ENCODE measurements at regions not wholly inside any gene's neighbourhood (a gene's known extent, or its start where the extent isn't known, plus 50 kb on each side); places are given as distances from the start of the nearest gene placed in this dataset.

DNA sequence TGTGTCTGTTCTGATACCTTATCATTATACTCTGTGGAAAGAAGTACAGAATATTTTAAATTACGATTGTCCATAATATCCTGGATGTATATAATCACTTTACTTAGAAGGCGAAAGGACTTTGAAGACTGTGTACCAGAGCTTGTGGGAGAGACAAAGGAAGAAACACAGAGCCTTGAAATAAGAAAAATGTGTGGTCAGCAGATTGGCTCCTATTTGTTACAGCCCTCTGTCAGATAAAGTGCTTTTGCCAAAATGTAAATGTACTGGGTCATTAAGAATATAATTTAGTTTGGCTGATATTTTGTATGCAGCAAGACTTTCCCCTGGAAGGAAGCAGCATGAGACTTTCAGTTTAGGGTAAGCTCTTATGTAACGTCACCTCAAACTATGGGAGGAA lies 443.1 kb downstream of the CCDC85A start:
- no peak for ATAC-seq

DNA sequence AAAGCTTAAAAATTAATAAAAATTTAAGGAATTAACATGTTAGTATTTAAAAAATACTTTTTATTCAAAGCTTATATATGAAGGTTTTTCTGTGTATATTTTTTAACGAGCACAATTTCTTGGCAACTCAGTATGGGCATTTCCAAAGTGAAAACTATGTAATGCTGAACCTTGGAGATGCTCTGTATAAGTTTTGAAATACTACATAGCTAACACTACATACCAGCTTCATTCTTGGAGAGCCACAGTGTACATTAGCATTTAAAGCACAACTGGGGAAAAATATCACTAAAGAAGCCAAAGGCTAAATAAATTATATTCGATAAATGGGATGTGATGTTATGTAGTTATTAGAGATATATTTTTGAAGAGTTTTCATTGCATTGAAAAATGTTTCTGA lies 446.5 kb downstream of the CCDC85A start:
- no peak for ATAC-seq

DNA sequence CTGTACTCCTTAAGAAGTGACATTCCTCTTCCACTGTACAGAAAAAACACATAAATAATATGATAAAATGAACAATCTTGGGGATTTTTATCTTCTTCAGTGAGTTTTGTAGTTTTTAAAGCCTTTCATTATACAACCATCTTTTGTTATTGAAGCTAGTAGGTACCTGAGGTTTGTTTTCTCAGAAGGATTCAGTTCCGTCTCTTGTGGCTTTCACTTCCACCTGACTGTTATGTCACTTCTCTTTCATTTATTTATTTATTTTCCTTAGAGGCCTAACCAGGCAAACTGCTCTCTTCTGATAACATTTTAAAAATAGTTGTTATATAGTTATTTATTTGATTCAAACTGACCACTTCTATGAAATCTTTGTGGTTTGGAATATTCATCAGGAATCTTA lies 464.2 kb downstream of the CCDC85A start:
- no peak for ATAC-seq

DNA sequence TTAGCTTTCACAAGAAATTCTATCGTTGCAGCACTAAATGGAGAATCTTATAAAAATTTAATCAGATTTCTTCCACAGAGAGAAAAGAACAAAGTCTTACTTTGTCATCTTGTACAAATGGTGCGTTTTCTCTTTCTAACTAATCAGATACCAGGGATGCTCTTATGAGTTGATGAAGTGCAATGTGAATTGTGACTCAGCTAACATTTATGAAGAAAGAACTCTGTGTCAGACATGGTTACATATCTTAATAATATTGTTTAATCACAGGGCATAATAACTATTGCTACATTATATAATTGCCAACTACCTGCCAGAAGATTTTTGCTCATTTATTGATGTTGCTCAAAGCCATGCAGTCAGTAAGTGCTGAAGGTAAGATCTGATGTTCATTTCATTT lies 465.0 kb downstream of the CCDC85A start:
- ATAC-seq = no peak

DNA sequence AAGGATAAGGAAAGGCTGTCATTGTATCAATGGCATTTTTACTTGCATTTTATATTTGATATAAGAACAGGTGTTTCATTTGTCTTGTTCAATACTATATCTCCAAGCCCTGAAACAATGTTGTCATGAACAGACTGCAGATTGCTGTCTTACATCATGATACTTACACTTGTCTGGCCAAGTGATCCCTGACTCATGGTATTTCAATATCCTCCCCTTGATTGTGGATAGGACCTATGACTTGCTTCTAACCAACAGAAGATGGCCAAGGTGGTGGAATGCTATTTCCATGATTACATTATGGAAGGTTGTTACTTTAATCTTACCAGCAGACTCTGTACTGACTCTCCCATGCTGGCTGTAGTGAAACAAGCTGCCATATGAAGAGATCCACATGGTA lies 471.1 kb downstream of the CCDC85A start:
- no peak for ATAC-seq

DNA sequence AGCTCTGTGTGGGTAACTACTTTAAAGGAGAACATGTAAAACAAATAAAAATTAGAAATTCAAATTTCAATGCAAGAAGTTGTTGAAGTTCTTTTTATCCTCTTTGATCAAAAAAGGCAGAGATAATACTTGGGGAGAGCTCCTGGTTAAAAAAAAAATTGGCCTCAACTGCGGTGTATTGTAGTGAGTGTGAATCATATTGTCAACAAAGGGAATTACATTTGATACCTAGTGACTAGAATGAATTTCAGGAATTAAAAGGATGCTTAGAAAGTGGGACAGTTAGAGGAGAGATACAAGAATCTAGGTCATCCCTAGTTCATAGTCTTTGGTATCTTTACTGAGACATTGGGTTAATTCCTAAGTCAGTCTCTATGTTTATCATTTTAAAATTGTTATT lies 473.0 kb downstream of the CCDC85A start:
- ATAC-seq = no peak

DNA sequence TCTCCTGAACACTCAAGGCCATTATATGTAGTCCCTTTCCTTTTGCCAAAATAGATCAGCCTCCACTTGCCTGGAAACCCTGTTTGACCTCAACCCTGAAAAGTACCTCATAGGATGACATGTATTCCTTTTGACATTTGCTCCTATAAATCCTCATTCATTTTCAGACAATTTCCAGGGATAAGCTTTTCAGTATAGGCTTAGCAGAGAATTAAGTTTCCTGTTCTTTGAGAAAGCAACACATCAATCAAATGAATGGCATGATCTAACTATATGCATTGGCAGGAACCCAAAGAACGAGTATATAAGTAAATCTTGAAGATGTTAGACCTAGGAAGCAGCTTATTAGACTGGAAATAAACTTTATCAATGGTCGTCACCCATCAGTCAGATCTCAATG lies 483.0 kb downstream of the CCDC85A start:
- no peak for ATAC-seq

DNA sequence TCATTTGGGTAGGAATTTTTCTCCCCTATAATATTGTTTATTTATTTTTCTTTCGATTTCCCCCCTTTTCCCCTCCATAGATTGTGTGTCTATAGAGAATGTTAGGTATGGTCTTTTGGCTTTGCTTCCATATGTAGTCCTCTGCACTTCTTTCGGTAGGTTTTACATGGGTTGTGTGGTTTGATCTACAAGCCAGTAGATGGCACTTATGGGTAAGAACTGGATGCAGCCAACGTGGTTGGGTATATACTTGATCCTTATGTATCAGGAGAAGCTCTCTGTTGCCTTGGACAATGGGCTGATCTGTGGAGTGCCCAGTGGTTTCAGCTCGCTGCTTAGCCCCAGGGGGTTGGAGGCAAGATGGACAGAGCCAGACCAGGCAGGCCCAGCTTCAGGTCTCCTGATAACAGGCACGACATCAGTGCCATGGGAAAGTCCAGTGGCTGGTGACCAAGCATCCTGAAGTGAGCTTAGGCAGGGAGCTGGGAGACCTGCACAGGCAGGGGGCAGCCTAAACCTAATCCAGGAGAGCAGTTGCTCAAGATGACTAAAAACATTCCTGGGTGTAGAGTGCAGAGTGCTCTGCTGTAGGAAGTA lies 488.3 kb downstream of the CCDC85A start:
- ATAC-seq = no peak

DNA sequence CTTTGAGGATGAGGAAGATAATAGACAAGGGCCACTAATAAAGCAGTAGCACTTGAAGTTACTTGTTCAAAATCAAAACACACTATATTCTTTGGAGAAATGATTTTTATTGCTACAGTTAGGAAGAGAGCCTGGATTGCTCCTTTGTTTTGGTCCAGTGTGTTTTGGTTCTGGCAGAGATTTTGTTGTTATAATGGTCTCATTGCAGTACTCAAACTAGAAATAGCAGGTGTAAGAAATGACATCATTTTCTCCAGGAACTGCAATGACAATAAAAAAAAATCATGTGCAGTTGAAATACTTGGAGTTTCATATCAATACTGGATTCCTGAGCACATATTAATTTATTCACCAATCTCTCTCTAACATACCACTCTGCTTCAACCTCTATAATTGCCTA lies 490.3 kb downstream of the CCDC85A start:
- ATAC-seq = no peak

DNA sequence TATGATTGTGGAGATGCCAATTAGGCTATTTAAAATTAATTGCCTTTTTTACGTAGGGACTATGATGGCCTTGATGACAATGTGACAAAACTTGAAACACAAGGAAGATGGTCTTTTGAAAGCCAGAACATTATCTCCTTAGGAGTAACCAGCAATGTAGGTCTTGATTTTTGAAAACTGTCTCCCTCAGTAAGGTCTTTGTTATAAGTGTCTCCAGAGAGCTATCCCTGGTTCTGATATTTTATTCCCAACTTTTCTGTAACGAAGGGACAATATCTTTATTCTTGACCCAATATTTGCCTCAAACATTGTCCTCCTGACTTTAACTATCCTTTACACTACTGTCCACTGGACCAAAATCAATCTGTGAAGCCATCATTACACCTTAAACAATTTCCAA lies 493.2 kb downstream of the CCDC85A start:
- no peak for ATAC-seq

DNA sequence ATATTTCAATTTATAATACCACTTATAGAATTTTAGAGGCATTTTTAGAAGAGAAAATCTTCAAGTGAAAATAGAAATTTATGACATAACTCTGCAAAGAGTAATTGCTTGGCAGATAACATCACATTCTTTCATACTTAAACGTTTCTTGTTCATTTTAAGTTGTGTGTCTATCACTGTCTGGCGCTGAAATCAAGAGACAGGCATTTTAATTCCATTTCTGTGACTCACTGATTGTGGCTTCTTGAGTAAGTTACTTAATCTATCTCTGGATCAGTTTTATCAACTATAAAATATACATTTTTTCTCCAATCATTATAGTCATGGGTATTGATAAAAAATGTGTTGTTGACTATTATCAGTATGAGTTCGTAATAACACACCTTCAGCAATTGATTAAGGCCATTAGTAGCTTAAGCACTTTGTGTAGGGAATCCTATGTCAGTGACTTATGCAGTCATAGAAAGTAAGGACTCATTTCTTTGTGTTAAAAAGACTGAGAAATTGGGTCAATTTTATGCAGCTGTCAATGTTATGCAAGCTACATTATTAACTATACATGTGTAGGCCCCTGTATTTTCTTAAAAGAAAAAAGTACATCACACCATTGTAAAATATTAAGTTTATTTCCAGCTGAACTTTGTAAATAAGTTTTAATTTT lies 497.3 kb downstream of the CCDC85A start:
- ATAC-seq = no peak

DNA sequence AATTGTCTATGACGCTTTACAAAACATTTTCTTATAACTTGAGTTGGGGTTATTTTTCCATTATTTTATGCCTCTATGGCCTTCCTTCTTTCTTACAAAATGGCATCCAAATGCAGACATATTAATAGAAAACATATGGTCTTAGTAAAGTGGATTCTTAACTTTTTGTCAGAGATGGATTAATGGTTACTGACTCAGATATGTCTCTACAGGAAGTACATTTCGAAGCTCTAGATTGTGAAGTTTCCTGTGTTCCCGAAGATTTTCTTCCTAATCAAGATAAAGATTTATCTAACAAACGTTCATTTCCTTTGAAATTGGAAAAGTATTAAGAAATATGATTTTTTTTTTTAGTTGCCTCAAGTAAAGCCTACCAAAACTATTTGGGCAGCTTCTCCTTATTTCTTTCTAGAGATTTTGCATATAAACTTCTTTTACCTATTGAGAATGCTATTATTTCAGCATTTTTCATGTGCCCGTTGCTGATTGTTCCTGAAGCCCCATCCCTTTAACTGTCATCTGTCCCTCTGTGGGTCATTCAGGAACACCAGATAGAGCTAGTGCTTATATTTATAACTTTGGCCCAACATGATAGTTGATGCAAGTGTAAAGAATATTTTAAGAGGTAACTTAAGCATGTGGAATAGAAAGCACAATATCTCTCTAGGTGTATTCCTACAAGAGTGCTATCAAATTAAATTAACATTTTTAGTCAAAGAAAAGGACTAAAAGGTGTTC lies 498.0 kb downstream of the CCDC85A start:
- no peak for ATAC-seq

DNA sequence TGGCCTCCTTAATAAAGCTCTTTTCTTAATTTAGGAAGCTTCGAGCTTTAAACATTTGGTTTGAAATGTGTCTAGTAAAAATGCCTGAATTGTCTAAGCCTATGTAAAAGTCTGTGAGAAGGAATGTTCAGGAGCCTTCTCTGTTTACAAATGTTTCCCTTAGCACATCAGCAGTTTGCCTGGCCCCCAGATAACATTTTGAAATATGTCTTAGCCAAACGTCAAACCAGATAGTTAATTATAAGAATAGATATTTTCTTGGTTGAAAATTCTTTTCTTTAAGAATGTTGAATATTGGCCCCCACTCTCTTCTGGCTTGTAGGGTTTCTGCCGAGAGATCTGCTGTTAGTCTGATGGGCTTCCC lies 498.6 kb downstream of the CCDC85A start:
- no peak for ATAC-seq

DNA sequence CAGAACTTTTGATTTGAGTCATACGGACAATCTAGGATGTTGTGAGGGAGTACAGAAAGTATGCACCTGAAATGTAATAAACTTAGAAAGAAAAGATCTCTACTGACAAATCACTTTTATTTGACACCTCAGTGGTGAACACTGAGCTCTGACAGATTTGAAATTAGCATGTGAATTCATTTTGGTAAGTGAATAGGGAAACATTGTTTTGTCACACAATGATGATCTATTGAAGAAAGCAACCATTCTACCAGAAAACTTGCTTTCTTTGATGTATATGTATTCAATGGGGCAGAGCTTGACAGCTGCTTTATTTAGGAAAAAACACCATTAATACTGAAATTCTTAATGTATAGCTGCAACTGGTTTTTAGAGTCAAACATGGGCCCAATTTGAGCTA lies 500.5 kb downstream of the CCDC85A start:
- ATAC-seq = no peak

DNA sequence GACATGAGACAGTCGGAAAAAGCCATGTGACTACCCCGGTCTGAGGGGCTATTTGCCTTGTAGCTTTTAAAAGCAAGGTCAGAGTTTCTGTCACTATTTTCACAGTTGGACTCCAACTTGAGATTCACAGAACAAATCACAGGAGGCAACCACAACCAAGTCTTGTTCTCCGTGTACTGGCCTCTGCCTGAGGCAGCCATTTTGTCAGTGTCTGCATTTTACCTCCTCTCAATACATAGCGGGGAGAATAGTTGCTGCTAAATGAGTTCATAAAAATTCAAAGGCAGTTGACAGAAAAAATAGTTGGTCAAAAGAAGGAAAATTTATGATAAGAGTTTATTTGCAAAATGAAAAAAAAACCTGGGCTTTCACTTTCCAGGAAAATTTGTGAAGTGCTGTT lies 501.4 kb downstream of the CCDC85A start:
- no peak for ATAC-seq

DNA sequence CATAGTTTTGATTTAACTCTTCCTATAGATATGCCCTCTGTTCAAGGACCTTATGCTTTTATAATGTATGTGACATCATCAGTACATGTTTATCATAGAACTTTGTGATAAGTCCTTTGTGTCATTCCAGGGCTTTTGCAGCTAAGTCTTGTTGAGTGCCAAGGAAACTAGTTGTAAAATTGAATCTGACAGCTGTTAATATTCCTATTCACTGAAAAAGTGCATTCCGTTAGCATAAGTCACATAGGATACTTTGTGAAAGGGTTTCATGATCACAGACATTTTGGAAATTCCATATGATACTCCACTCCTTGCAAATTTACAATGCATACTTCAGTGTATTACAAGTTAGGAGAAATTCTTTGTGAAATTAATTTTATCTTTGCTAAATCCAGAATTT lies 503.4 kb downstream of the CCDC85A start:
- ATAC-seq = no peak

DNA sequence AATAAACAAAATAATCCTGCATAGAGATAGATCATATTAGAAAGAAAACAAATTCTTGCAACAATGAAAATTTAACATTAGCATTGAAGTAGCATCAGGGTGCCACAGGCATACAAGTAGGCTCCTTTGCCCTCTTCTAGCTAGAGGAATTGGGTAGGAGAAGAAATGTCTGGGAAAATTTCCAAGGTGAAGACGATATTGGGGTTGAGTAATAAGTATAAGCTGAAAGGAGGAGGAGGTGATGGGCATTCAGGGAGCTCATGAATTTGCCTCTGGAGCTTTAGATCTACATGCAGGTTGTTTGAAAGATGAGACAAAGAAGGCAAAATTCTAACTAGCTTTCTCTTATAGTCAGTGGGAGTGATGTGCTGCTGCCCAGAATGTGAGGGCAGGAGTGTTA lies 504.9 kb downstream of the CCDC85A start:
- ATAC-seq = no peak

DNA sequence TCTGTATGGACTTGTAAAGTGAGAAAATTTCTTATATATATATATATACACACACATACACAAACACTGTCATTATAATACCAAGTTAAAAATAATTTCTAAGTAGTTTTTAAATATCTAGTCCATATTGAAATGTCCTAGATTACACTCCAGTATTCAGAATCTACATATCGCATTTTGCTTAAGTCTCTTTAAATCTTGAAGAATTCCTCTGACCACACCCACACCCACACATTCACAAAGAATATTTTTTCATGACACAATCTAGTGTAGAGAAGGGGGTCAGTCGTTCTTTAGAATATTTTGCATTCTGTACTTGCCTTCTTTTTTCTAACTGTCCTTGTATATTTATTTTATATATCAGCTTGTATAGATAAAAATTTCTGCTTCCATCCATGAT lies 509.7 kb downstream of the CCDC85A start:
- ATAC-seq = no peak

DNA sequence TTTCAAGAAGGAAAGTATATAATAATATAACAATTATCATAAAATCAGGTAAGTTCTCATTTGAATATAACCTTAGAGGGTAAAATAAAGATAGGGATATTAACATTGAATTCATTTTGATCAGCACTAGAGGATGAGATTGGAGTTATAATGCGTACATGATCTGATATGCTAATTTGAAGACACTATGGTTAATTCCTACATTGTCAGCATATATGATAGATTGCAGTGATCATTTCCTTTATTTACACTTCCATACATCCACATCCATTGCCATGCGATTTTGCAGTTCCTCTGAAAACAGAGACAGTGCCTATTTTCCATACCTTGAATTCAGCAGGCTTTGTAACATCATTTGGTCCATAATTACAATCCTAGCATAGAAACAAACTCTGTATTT lies 519.2 kb downstream of the CCDC85A start:
- no peak for ATAC-seq

DNA sequence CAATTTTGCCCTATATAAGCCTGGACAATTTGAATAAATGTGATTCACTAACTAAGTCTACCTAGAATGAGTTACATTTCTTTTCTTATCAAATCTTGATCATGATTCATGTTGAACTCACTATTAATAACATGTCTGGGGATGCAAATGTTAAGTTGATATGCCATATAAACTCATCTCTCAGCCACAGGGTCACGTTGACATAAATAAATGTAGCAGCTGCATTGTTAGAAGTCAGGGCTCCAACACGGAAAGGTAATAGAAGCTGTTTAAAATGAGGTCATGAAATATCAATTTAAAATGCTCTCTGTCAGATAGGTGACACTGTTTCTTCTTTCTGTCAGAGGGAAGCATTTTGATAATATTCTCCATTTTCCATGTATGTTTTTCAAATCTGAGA lies 521.9 kb downstream of the CCDC85A start:
- no peak for ATAC-seq

DNA sequence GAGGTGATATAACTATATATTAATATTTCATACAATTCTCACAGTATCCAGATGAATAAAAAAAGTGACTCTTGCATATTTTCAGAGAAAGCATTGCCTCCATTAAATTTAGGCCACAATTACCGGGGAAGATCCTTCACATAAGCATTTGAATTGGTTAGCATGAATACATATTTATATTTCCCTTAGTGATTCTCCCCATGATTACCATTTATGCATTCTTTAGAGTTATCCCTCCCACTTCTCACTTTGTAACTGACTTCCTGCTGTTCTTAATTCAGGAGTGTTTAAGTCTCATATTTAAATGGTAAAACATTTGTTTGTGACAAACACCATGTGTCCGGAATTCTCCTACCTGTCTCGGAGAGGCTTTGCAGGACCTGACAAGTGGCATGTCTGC lies 523.4 kb downstream of the CCDC85A start:
- no peak for ATAC-seq

DNA sequence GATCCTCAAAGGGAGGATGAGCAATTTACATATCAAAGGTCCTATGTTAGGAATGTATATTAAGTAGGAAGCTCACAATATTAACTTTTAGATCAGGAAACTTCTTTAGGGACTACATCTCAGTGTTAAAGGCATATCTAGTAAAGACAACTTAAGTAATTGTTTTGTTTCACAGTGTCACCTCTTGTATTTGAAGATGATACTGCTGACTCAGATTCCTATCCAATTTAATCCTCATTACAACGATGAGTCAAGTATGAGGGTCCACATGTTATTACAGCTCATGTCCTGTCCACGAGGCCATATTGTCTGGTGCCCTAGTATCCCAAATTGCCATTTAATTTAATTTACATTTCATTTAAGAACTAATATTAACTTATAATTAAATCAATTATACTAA lies 523.9 kb downstream of the CCDC85A start:
- ATAC-seq = no peak

DNA sequence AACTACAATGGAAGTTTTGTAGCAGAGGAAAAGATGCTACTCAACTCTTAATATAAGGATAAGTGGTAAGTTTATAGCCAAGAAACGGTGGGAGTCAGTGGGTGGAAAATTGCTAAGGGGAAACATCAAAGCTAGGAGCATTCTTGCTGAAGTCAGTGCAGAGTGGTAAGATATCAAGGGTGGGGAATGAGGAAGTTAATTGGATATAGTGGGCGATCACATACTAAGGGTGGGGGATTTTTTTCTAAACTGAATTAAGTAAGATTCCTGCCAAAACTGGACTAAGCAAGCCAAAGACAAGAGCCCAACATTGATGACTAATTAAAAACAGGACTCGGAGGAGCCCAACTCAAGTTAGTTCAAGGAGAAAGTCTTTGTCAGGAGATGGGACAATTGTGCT lies 525.4 kb downstream of the CCDC85A start:
- no peak for ATAC-seq

DNA sequence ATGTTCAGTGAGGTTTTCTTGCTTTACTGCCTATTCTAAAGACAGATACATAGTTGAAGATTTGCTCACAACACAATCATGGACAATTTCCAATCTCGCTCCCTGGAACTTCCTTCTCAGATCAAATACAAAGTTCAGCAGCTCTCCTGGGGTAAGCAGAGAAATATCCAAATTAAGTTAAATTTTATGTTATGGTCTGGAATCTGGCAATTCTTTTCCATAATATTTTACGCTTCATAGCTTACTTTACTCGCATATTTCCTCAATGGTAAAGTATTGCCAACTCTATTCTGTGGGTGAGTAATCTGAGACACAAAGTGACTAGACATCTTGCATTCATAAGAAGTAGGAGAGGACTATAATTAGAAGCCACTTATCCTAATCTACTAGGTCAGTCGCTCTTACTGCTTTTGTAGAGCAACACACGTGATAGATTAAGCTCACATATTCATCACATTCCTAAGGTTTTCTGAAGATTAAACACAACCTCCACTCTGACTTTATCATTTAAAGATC lies 529.4 kb downstream of the CCDC85A start:
- no peak for ATAC-seq
